Endothelial cell of umbilical vein (primary cell): ENCODE measurements at regions not wholly inside any gene's neighbourhood (a gene's known extent, or its start where the extent isn't known, plus 50 kb on each side); places are given as distances from the start of the nearest gene placed in this dataset.

ENCODE experiments used
- BruUV-seq: library from RNA; stranded (reverse); fragments of 400-500 nt; replicated peaks from 2 replicates; lab custom pipeline; 2021; lab: Mats Ljungman, UMichigan
- CTCF ChIA-PET: fragments of 300-600, 350-600 bp; sonication (Branson Sonifier 250); formaldehyde crosslinking; loops from one replicate; lab custom pipeline; 2021; ENCODE audit warnings: antibody characterized with exemption, inconsistent platforms; lab: Charles Lee
- POLR2A ChIA-PET: fragments of 300-600, 350-600 bp; sonication (Branson Sonifier 250); formaldehyde crosslinking; loops from one replicate; lab custom pipeline; 2021; ENCODE audit warnings: antibody characterized with exemption, inconsistent platforms; lab: Charles Lee
- DNase-seq: peaks from one replicate; pipeline ENCODE4 v3.0.0-alpha.2; 2011; ENCODE audit warnings: low read depth, low spot score
- FAIRE-seq: peaks from 2 replicates; lab custom pipeline; 2011; peaks lifted over from hg19 to GRCh38; lab: Jason Lieb, UNC
- H2AFZ ChIP-seq: 2 replicates; pipeline ENCODE4 v1.6.0; 2012; ENCODE audit warnings: low read depth, low read length, control low read depth, inconsistent platforms
- H3K27ac ChIP-seq: 2 replicates; pipeline ENCODE4 v1.5.1; 2011; ENCODE audit warnings: low read depth, mild to moderate bottlenecking, control low read depth, low read length, moderate library complexity; ENCODE audit not compliant: insufficient read depth
- H3K27me3 ChIP-seq, 2 experiments: 2 replicates each; pipeline versions ENCODE4 v1.6.0 to v1.6.1; 2011; ENCODE audit warnings: low read length in 2 of 2, mixed read lengths in 1 of 2; ENCODE audit not compliant: control insufficient read depth in 2 of 2, insufficient read depth in 2 of 2
- H3K36me3 ChIP-seq, 2 experiments: 2 replicates in 1 of 2; 3 replicates in 1 of 2; pipeline ENCODE4 v1.5.1; 2011; ENCODE audit warnings: low read length in 2 of 2, mild to moderate bottlenecking in 1 of 2, moderate library complexity in 1 of 2; ENCODE audit not compliant: control insufficient read depth in 2 of 2, insufficient read depth in 2 of 2; ENCODE audit errors: extremely low read depth in 1 of 2
- H3K4me1 ChIP-seq: 3 replicates; pipeline ENCODE4 v1.5.1; 2011; ENCODE audit warnings: mild to moderate bottlenecking, low read length; ENCODE audit not compliant: control insufficient read depth, insufficient read depth; ENCODE audit errors: extremely low read depth
- H3K4me2 ChIP-seq: 2 replicates; pipeline ENCODE4 v1.6.1; 2011; ENCODE audit warnings: low read length, control low read depth, mixed read lengths; ENCODE audit not compliant: insufficient read depth
- H3K4me3 ChIP-seq, 3 experiments: fragments of 200-600 bp in 1 of 3; sonication (generic), shearing (Covaris generic) in 1 of 3; replicated peaks in 1 of 3; 2 replicates each; pipeline ENCODE4 v1.5.1; 2011 to 2016; ENCODE audit warnings: control low read depth in 3 of 3, low read length in 3 of 3, mild to moderate bottlenecking in 2 of 3, inconsistent platforms in 1 of 3, low read depth in 1 of 3, moderate library complexity in 1 of 3; ENCODE audit not compliant: insufficient read depth in 1 of 3
- H3K79me2 ChIP-seq: 2 replicates; pipeline ENCODE4 v1.6.0; 2012; ENCODE audit warnings: low read length, inconsistent platforms; ENCODE audit not compliant: control insufficient read depth, insufficient read depth
- H3K9ac ChIP-seq: replicated peaks from 2 replicates; pipeline ENCODE3; 2011; ENCODE audit warnings: low read length, control low read depth; ENCODE audit not compliant: insufficient read depth; ENCODE audit errors: extremely low read depth
- H3K9me1 ChIP-seq: replicated peaks from 3 replicates; pipeline ENCODE4 v1.6.0; 2011; ENCODE audit warnings: mild to moderate bottlenecking, low read length; ENCODE audit not compliant: control insufficient read depth, insufficient read depth; ENCODE audit errors: extremely low read depth
- H3K9me3 ChIP-seq: replicated peaks from 2 replicates; pipeline ENCODE4 v1.5.1; 2012; ENCODE audit warnings: low read length, inconsistent platforms; ENCODE audit not compliant: control insufficient read depth, insufficient read depth
- H4K20me1 ChIP-seq: replicated peaks from 2 replicates; pipeline ENCODE3; 2011; ENCODE audit warnings: mild to moderate bottlenecking, low read length; ENCODE audit not compliant: control insufficient read depth, insufficient read depth; ENCODE audit errors: extremely low read depth
- EZH2 ChIP-seq: IDR thresholded peaks from 2 replicates; pipeline ENCODE4 v1.6.1; 2012; ENCODE audit warnings: borderline replicate concordance, low read depth, mild to moderate bottlenecking, moderate library complexity, low read length, inconsistent platforms; ENCODE audit not compliant: severe bottlenecking
- FOS ChIP-seq: IDR thresholded peaks from 2 replicates; pipeline ENCODE4 v1.6.1; 2011; ENCODE audit warnings: mild to moderate bottlenecking, low read length, moderate library complexity, borderline replicate concordance; ENCODE audit not compliant: insufficient read depth
- GATA2 ChIP-seq: IDR thresholded peaks from 2 replicates; pipeline ENCODE4 v1.7.0; 2011; ENCODE audit warnings: low read depth, mild to moderate bottlenecking, moderate library complexity, mixed read lengths, low read length; ENCODE audit not compliant: insufficient read length, insufficient read depth
- JUN ChIP-seq: IDR thresholded peaks from 2 replicates; pipeline ENCODE4 v1.6.1; 2011; ENCODE audit warnings: borderline replicate concordance, low read depth; ENCODE audit not compliant: insufficient read length, insufficient read depth
- MYC ChIP-seq: IDR thresholded peaks from one replicate; pipeline ENCODE4 v1.6.1; 2011; ENCODE audit warnings: mild to moderate bottlenecking, low read depth, low read length
- POLR2A ChIP-seq: IDR thresholded peaks from 2 replicates; pipeline ENCODE4 v1.6.1; 2012; ENCODE audit warnings: low read depth, mild to moderate bottlenecking, control low read depth, low read length
- POLR2AphosphoS5 ChIP-seq: IDR thresholded peaks from 2 replicates; pipeline ENCODE4 v1.6.1; 2012; ENCODE audit warnings: low read depth, mild to moderate bottlenecking, control low read depth, low read length, moderate library complexity; ENCODE audit not compliant: insufficient read depth
- dilution Hi-C: fragments of 300-500 bp; cut with MboI; formaldehyde crosslinking; loops from one replicate; pipeline ENCODE4 v1.15.0; 2019; ENCODE audit warnings: low sequenced_read_pairs; ENCODE audit not compliant: extremely low pct_ligation_motif_present
- intact Hi-C: fragments of 100-400 bp; cut with micrococcal nuclease; formaldehyde crosslinking; loops from one replicate; pipeline ENCODE4 v1.10.0; 2022
- TF ChIP-seq, protein P1 (sequence below): IDR thresholded peaks from 2 replicates; pipeline ENCODE4 v1.6.1; 2011; ENCODE audit not compliant: insufficient read depth, insufficient read length
- TF ChIP-seq, protein P2 (sequence below), 2 donors: IDR thresholded peaks; 1 replicate in 1 of 2; 2 replicates in 1 of 2; pipeline ENCODE4 v1.5.1; 2011; ENCODE audit warnings: low read length in 2 of 2, mild to moderate bottlenecking in 2 of 2, moderate library complexity in 2 of 2, control low read depth in 1 of 2, inconsistent platforms in 1 of 2, low read depth in 1 of 2; ENCODE audit not compliant: insufficient read depth in 1 of 2; ENCODE audit errors: extremely low read depth in 1 of 2

DNA sequence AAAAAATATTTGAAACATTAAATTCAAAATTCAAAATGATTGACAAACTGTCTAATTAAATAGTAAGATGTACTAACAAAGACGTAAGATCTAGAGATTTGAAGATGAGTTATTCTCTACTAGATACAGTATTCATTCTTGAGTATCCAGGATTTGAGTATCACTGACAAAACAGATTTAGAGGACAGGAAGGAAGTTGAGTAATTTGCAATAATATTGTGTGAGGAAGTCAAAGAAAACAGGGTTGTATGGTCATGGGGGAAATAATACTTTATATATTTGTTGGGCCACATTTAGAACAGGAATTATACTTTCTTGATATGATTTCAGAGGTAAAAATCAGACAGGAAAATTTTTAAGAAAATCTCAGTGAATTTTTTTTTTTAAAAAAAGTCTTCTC, 393.1 kb upstream of the CDIN1 start:
- H3K27me3 ChIP-seq = no peaks in the 10 kb centered on the region
- no peak overlapping the region for H3K9ac ChIP-seq
- no TSS peak for BruUV-seq
- H4K20me1 ChIP-seq = no peaks in the 10 kb centered on the region
- no peaks in the 10 kb centered on the region for H3K79me2 ChIP-seq
- peak; percentile 33 for DNase-seq
- ChIA-PET CTCF (no interaction called here), POLR2A (no interaction called here)
- H3K4me3 ChIP-seq = no peak overlapping the region
- no peak overlapping the region for H3K27ac ChIP-seq
- TF ChIP-seq GATA2 (peak; percentile 11), FOS (peak; percentile 39), JUN (peak; percentile 35)
- TF ChIP-seq, protein P1, sequence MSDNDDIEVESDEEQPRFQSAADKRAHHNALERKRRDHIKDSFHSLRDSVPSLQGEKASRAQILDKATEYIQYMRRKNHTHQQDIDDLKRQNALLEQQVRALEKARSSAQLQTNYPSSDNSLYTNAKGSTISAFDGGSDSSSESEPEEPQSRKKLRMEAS = no peak
- H3K4me2 ChIP-seq = peak overlapping the region; percentile 51
- FAIRE-seq = peak; percentile 4
- peaks cover 11% of the 10 kb centered on the region for H3K4me1 ChIP-seq
- no peak overlapping the region for H2AFZ ChIP-seq
- dilution Hi-C loops (no loop called here), intact Hi-C loops (no loop called here)
- no peaks in the 10 kb centered on the region for H3K9me3 ChIP-seq
- H3K9me1 ChIP-seq = no peaks in the 10 kb centered on the region
- H3K36me3 ChIP-seq = no peaks in the 10 kb centered on the region

DNA sequence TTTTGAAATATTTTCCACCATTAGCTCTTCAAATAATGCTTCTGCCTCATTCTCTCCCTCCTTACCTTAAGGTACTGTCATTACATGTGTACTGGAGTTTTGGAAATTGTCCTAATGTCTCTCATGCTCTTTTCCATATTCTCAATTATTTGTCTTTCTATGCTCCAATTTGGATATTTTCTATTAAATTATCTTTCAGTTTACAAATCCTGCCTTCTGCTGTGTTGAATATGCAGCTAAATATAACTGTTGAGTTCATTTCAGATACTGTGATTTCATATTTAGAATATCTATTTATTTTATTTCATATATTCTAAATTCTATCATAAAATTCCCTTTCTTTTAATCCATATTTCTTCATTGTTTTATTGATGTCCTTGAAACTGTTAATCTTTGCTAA, 388.0 kb upstream of the CDIN1 start:
- FAIRE-seq = no peak
- intact Hi-C loops = no loop called here

More for the DNA sequence above, 388.0 kb upstream of the CDIN1 start:
- H3K9me1 ChIP-seq = no peaks in the 10 kb centered on the region
- H3K9ac ChIP-seq = no peak overlapping the region
- H3K4me1 ChIP-seq = peaks cover 8% of the 10 kb centered on the region
- no peaks in the 10 kb centered on the region for H3K9me3 ChIP-seq
- H2AFZ ChIP-seq = no peak overlapping the region
- H3K27ac ChIP-seq = no peak overlapping the region
- H3K36me3 ChIP-seq = no peaks in the 10 kb centered on the region
- no TSS peak for BruUV-seq
- POLR2A ChIA-PET = no interaction called here
- TF ChIP-seq POLR2AphosphoS5 = no peak
- TF ChIP-seq, protein P2, sequence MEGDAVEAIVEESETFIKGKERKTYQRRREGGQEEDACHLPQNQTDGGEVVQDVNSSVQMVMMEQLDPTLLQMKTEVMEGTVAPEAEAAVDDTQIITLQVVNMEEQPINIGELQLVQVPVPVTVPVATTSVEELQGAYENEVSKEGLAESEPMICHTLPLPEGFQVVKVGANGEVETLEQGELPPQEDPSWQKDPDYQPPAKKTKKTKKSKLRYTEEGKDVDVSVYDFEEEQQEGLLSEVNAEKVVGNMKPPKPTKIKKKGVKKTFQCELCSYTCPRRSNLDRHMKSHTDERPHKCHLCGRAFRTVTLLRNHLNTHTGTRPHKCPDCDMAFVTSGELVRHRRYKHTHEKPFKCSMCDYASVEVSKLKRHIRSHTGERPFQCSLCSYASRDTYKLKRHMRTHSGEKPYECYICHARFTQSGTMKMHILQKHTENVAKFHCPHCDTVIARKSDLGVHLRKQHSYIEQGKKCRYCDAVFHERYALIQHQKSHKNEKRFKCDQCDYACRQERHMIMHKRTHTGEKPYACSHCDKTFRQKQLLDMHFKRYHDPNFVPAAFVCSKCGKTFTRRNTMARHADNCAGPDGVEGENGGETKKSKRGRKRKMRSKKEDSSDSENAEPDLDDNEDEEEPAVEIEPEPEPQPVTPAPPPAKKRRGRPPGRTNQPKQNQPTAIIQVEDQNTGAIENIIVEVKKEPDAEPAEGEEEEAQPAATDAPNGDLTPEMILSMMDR (IDR thresholded peaks at IDR 0.05; ENCODE audit: extremely low read depth in 1 of 2, insufficient read depth in 1 of 2, low read depth in 1 of 2, low read length in 2 of 2) = no peak
- TF ChIP-seq MYC = no peak
- TF ChIP-seq EZH2 = no peak
- no peak for TF ChIP-seq FOS
- TF ChIP-seq, protein P1 = no peak
- TF ChIP-seq POLR2A = no peak
- CTCF ChIA-PET = no interaction called here
- dilution Hi-C loops = no loop called here
- H3K79me2 ChIP-seq = no peaks in the 10 kb centered on the region
- DNase-seq = no peak
- no peaks in the 10 kb centered on the region for H3K27me3 ChIP-seq
- H3K4me3 ChIP-seq = no peak overlapping the region
- no peak overlapping the region for H3K4me2 ChIP-seq
- no peaks in the 10 kb centered on the region for H4K20me1 ChIP-seq
